NB4 (cell line): ENCODE measurements at regions not wholly inside any gene's neighbourhood (a gene's known extent, or its start where the extent isn't known, plus 50 kb on each side); places are given as distances from the start of the nearest gene placed in this dataset.

ENCODE experiments used
- TF ChIP-seq, protein P1 (sequence below): IDR thresholded peaks from one replicate; pipeline ENCODE4 v1.5.1; 2012; ENCODE audit warnings: low read depth, low read length
- TF ChIP-seq, protein P2 (sequence below): IDR thresholded peaks from 2 replicates; pipeline ENCODE4 v1.6.1; 2011; ENCODE audit warnings: low read depth, low read length

DNA sequence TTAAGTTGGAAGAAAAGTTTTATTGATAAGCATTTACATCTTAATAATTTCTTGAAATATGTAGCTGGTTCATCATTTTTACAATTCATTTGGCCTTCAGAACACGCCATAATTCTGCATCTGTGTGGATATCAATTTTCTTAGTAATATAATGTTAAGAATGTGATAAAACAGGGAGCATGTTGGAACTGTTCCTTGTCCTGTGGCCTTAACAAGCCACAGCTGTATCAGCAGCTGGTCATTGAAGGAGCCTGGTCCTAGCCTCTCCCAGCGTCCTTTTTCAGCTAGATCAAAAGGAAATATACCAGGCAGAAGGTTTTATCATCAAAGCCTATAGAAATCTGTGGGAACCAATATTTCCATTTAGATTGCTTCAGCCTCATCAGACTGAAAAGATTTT, 421.8 kb downstream of the SPRY2 start:
- TF ChIP-seq, protein P1, sequence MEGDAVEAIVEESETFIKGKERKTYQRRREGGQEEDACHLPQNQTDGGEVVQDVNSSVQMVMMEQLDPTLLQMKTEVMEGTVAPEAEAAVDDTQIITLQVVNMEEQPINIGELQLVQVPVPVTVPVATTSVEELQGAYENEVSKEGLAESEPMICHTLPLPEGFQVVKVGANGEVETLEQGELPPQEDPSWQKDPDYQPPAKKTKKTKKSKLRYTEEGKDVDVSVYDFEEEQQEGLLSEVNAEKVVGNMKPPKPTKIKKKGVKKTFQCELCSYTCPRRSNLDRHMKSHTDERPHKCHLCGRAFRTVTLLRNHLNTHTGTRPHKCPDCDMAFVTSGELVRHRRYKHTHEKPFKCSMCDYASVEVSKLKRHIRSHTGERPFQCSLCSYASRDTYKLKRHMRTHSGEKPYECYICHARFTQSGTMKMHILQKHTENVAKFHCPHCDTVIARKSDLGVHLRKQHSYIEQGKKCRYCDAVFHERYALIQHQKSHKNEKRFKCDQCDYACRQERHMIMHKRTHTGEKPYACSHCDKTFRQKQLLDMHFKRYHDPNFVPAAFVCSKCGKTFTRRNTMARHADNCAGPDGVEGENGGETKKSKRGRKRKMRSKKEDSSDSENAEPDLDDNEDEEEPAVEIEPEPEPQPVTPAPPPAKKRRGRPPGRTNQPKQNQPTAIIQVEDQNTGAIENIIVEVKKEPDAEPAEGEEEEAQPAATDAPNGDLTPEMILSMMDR, result no peak
- TF ChIP-seq, protein P2, sequence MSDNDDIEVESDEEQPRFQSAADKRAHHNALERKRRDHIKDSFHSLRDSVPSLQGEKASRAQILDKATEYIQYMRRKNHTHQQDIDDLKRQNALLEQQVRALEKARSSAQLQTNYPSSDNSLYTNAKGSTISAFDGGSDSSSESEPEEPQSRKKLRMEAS, result no peak
